A549 (cell line): ENCODE measurements at regions not wholly inside any gene's neighbourhood (a gene's known extent, or its start where the extent isn't known, plus 50 kb on each side); places are given as distances from the start of the nearest gene placed in this dataset.

ENCODE experiments used
- CBX8 ChIP-seq: fragments of 200-600 bp; sonication (generic); IDR thresholded peaks from 2 replicates; pipeline ENCODE4 v1.6.1; 2016
- EP300 ChIP-seq, 2 experiments: fragments of >200 bp; sonication (Bioruptor Twin); formaldehyde crosslinking; IDR thresholded peaks; 2 replicates in 1 of 2; 3 replicates in 1 of 2; pipeline ENCODE4 v1.6.1; 2016 to 2017
- HOXA7 ChIP-seq: fragments of 250-450 bp; sonication (Bioruptor Pico); IDR thresholded peaks from 2 replicates; pipeline ENCODE4 v1.5.0; 2020; ENCODE audit warnings: mild to moderate bottlenecking, moderate library complexity
- JUNB ChIP-seq: fragments of >200 bp; sonication (Bioruptor Twin); formaldehyde crosslinking; IDR thresholded peaks from 2 replicates; pipeline ENCODE4 v1.6.1; 2016
- KDM1A ChIP-seq: fragments of 200-600 bp; sonication (generic); IDR thresholded peaks from 2 replicates; pipeline ENCODE4 v1.6.1; 2016; ENCODE audit warnings: low read depth, mild to moderate bottlenecking
- PHF8 ChIP-seq: fragments of 200-600 bp; sonication (generic); IDR thresholded peaks from 2 replicates; pipeline ENCODE4 v1.6.1; 2016; ENCODE audit warnings: low read depth, mild to moderate bottlenecking, antibody characterized with exemption, moderate library complexity, borderline replicate concordance
- POLR2A ChIP-seq: IDR thresholded peaks from 2 replicates; pipeline ENCODE4 v1.6.1; 2012; ENCODE audit warnings: mild to moderate bottlenecking, low read length
- RCOR1 ChIP-seq: fragments of 150-350 bp; IDR thresholded peaks from 2 replicates; pipeline ENCODE4 v1.6.1; 2014; ENCODE audit warnings: antibody characterized with exemption, low read length, low read depth
- RFX5 ChIP-seq: fragments of 450-650 bp; IDR thresholded peaks from 2 replicates; pipeline ENCODE4 v1.7.1; 2014; ENCODE audit warnings: antibody characterized with exemption, mild to moderate bottlenecking, moderate library complexity
- ZFP36 ChIP-seq: fragments of 450-650 bp; IDR thresholded peaks from 2 replicates; pipeline ENCODE4 v1.6.1; 2014; ENCODE audit warnings: borderline replicate concordance; ENCODE audit not compliant: partially characterized antibody
- TF ChIP-seq, protein P1 (sequence below): fragments of >200 bp; sonication (Bioruptor Twin); formaldehyde crosslinking; IDR thresholded peaks from 3 replicates; pipeline ENCODE4 v1.5.1; 2016
- TF ChIP-seq, protein P2 (sequence below): IDR thresholded peaks from 2 replicates; pipeline ENCODE4 v1.6.1; 2012
- TF ChIP-seq, protein P3 (sequence below): fragments of 200-600 bp; sonication (generic); IDR thresholded peaks from 2 replicates; pipeline ENCODE4 v1.6.1; 2016; ENCODE audit warnings: antibody characterized with exemption, mild to moderate bottlenecking, moderate library complexity

DNA sequence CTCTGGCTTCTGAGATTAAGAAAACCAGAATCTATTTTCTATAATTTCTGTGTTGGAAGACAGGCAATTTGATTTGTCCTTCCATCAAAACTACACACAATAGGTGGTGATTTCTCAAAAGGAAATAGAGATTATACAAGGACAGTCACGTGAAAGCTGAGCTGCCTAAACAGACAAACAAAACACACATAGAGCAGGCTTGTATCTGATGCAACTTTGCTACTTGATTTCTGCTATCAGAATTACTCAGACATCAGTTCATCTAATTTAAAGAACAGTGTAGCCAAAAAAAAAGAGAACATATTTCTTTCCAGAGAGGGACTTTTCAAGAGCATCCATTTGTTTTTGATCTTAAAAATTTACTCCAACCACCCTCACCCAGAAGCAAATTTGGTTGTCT lies 2128.3 kb upstream of the C9orf72 start:
- TF ChIP-seq, protein P1, sequence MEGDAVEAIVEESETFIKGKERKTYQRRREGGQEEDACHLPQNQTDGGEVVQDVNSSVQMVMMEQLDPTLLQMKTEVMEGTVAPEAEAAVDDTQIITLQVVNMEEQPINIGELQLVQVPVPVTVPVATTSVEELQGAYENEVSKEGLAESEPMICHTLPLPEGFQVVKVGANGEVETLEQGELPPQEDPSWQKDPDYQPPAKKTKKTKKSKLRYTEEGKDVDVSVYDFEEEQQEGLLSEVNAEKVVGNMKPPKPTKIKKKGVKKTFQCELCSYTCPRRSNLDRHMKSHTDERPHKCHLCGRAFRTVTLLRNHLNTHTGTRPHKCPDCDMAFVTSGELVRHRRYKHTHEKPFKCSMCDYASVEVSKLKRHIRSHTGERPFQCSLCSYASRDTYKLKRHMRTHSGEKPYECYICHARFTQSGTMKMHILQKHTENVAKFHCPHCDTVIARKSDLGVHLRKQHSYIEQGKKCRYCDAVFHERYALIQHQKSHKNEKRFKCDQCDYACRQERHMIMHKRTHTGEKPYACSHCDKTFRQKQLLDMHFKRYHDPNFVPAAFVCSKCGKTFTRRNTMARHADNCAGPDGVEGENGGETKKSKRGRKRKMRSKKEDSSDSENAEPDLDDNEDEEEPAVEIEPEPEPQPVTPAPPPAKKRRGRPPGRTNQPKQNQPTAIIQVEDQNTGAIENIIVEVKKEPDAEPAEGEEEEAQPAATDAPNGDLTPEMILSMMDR = no peak
- TF ChIP-seq POLR2A = no peak
- no peak for TF ChIP-seq RCOR1
- TF ChIP-seq, protein P2, sequence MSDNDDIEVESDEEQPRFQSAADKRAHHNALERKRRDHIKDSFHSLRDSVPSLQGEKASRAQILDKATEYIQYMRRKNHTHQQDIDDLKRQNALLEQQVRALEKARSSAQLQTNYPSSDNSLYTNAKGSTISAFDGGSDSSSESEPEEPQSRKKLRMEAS = no peak
- TF ChIP-seq PHF8 = no peak
- no peak for TF ChIP-seq JUNB
- TF ChIP-seq HOXA7 (CRISPR knock-in tag) = no peak
- no peak for TF ChIP-seq KDM1A
- TF ChIP-seq, protein P3, sequence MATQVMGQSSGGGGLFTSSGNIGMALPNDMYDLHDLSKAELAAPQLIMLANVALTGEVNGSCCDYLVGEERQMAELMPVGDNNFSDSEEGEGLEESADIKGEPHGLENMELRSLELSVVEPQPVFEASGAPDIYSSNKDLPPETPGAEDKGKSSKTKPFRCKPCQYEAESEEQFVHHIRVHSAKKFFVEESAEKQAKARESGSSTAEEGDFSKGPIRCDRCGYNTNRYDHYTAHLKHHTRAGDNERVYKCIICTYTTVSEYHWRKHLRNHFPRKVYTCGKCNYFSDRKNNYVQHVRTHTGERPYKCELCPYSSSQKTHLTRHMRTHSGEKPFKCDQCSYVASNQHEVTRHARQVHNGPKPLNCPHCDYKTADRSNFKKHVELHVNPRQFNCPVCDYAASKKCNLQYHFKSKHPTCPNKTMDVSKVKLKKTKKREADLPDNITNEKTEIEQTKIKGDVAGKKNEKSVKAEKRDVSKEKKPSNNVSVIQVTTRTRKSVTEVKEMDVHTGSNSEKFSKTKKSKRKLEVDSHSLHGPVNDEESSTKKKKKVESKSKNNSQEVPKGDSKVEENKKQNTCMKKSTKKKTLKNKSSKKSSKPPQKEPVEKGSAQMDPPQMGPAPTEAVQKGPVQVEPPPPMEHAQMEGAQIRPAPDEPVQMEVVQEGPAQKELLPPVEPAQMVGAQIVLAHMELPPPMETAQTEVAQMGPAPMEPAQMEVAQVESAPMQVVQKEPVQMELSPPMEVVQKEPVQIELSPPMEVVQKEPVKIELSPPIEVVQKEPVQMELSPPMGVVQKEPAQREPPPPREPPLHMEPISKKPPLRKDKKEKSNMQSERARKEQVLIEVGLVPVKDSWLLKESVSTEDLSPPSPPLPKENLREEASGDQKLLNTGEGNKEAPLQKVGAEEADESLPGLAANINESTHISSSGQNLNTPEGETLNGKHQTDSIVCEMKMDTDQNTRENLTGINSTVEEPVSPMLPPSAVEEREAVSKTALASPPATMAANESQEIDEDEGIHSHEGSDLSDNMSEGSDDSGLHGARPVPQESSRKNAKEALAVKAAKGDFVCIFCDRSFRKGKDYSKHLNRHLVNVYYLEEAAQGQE = no peak
- no peak for TF ChIP-seq CBX8
- no peak for TF ChIP-seq EP300 (IDR thresholded peaks at IDR 0.05)
- TF ChIP-seq ZFP36 = no peak
- TF ChIP-seq RFX5 = no peak
